HG02588 (cell line): ENCODE measurements at regions not wholly inside any gene's neighbourhood (a gene's known extent, or its start where the extent isn't known, plus 50 kb on each side); places are given as distances from the start of the nearest gene placed in this dataset.

Experiments used
- ATAC-seq: cut with Tn5 transposase; IDR thresholded peaks from one replicate; pipeline ENCODE4 v1.9.1; 2021; ENCODE audit warnings: mild to moderate bottlenecking, moderate library complexity; ENCODE audit not compliant: unreplicated experiment

DNA sequence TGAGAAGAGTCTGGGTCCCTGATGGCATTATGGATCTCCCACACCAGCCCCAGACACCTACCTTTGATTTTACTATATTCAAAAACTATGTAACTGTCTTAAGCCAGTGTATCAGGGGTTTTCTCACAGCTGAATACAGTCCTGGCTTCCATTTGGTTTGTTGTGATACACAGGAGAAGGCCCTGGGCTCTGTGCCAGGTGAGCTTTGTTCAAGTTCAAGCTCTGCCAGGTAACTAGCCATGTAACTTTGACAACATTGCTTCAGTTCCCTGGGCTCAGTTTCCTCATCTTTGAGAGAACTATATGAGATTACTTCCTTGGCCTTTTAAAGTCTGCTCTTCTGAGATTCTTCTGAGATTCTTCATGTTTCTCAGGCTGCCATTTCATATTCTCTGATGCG, 327.5 kb upstream of the TENM4 start:
- no peak for ATAC-seq

DNA sequence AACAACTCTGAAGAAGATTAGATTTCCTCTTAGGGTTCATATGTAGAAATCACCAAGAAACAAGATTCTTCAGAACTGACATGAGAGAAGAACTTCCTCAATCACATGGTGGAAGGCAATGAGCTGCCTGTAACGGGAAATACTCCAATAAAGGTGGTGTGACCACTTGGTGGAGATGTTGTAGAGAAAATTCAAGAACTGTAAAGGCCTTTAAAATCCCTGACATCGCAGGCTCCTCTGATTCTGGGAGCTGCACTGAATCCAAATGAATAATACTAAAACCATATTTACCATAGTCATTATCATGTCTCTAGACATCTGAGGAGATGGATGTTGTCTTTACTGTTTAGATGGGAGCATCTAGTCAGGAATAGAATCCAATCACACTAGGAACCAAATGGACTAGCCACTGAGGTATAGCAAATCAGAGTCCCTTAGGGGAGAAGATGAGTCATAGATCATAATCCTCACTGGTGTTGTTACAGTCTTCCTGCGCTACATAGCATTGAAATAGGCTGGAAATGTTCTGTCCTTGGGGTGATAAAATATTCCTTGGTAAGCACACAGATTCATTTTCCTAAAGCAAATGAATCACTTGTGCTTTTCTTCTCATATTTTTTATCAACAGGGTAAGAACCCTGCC, 321.6 kb upstream of the TENM4 start:
- ATAC-seq, result no peak

DNA sequence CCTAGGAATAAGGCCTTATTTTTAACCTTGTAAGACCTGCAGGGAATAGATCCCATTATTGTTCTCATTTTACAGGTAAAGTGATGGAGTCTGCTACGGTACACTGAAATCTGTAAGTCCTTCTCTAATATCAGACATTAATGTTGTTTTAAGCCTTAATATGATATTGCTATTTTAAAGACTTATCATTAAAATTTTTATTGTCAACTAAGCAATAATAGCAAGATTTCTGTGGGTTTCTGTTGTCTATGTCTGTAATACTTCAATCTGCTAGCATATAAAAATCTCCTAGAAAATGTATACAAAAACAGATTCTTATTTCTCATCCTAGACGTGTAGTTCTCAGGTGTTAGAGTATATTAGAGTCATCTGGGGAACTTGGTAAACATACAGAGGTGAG, 317.5 kb upstream of the TENM4 start:
- ATAC-seq, result no peak

DNA sequence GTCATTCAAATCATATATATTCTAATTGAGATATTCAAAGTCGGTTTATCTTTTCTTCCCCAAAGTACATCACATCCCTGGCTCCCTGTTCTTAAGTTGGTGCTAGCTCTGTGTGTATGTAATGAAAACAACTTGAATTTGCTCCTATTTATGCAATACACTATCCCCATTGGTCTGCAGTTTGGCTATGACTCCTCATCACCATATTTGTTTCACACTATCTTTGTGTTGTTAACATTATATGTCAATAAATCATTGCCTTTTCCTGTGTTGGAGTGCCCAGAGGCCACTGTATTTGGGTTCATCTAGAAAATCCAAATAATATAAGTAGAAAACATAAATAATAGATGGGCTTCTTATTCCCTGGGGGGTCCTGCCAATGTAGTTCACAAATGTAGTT, 306.6 kb upstream of the TENM4 start:
- ATAC-seq, result no peak

DNA sequence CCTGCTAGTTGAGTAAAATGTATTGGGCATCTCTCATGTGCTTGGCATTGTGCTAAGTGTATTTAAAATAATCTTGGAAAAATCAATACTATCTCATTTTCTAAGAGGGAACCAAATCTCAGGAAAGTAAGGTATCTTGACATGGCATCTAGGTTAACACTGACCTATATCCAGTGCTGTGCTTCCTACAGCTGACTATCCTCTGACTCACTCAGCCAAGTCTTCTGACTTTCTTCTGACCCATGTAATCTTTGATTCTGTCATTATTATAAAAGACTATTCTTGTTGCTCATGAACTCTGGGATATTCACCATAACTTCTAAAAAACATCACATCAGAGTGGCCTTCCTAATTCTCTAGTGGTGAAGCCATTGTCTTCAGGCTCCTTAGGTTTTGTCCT, 304.1 kb upstream of the TENM4 start:
- ATAC-seq, result no peak

DNA sequence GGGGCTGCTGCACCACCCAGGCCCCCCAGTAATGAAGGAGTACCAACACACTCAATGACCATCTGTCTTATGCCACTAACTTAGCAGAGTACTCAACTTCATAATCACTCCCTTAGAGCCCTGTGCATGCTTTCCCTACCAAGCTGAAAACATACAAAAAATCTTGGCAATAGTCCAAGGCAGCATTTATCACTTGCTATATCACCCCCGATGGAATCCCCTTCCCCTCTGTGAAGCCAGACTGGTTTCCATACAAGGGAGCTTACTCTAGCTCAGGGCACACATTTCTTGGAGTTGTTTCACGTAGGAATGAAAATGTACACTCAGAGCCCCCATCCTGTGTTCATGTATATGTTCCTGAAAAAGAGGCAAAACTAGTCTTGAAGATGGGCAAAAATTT, 301.3 kb upstream of the TENM4 start:
- no peak for ATAC-seq

DNA sequence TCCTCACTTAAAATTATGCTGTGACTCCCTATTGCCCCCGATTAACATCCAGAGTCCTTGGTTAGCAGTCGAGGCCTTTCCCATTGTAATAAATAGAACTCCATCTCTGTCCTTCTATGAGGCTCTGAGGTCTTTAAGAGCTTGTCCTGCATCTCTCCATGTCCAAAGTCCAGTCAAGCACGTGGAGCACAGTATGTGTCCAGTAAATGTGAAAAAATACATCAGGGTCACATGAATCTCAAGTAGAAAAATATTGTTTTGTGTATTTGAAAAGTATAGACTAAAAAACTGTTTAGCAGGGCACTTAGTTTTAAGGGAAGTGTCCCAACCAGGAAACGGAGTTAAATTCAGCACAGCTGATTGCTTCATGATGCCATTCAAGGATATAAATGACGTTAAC, 298.8 kb upstream of the TENM4 start:
- no peak for ATAC-seq

DNA sequence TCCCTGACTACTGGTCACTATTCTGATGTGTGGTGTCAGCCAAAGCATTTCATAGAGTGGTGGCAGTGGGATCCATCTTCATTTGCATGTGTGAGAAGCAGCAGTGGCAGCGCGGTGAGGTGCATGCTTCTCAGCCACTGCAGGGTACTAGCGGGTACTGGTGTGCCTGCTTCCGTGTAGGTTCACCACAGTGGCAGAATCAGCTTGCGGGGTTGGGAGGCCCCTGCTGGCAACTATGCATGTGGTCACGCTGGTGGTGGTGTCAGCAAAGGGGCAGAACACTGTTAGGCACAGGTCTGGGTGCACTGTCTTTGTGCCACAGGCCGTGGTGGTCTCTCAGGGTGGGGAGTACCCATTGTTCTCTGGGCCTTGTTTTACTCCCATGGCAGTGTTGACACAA, 286.4 kb upstream of the TENM4 start:
- no peak for ATAC-seq

DNA sequence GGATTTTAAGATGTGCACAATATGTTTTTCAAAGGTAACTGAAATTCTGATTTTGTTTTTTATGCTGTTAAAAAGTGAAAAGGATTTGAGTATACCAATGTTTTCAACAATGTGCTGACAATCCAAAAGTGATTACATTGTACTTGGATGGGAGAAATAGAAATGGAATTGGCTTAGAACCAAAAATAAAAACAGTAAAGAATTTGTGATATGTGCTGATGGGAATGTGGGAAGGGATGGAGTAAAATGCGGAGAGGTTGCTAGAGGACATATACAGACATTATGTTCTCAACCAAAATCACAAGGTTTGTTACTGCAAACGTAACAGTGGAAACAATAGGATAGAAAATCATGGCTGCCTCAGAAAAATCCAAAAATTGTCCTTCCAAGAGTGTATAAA, 279.3 kb upstream of the TENM4 start:
- no peak for ATAC-seq

DNA sequence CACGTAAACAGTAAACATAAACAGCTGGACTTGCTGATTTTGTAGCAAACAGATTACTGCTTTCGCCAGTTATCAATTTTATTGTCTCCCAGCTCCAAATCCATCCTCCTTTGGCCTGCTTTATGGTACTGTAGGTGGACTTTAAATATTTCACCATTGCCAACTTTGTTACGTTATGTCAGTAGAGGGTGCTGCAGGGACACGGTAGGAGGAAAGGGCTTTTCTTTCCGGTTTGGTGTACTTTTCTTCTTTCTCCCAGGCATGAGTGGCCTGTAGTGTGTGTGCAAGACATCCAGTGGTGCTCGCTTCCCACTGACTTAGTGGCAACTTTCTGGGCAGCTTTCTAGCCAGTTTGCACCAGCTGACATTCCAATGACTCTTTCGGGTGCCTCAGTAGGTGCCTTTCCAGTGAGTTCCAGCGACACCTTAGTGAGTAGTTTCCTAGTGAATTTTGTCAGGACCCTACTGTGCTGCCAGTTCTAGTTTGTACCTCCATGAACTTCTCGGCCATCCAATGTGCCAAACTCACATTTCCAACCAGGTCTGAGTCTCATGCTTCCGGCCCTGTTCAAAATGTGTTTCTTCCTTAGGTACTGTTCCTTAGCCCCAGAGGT, 267.6 kb upstream of the TENM4 start:
- ATAC-seq, result no peak

DNA sequence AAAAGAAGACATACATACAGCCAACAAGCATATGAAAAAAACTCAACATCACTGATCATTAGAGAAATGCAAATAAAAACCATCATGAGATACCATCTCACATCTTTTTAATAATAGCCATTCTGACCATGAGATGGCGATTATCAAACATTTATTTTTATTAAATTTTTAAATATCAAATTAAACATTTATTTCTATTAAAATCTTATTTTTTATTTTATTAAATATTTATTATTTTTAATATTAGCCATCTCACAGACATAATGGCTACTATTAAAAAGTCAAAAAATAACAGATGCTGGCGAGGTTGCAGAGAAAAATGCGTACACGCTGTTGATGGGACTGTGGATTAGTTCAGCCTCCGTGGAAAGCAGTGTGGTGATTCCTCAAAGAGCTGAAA, 264.8 kb upstream of the TENM4 start:
- no peak for ATAC-seq

DNA sequence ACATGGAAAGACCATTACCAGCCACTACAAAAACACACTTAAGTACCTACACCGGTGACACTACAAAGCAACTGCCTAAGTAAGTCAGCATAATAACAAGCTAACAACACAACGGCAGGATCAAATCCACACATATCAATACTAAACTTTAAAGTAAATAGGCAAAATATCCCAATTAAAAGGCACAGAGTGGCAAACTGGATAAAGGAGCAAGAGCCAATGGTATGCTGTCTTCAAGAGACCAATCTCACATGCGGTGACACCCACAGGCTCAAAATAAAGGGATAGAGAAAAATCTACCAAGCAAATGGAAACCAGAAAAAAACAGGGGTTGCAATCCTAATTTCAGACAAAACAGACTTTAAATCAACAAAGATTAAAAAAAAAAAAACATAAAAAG, 261.5 kb upstream of the TENM4 start:
- ATAC-seq, result no peak

DNA sequence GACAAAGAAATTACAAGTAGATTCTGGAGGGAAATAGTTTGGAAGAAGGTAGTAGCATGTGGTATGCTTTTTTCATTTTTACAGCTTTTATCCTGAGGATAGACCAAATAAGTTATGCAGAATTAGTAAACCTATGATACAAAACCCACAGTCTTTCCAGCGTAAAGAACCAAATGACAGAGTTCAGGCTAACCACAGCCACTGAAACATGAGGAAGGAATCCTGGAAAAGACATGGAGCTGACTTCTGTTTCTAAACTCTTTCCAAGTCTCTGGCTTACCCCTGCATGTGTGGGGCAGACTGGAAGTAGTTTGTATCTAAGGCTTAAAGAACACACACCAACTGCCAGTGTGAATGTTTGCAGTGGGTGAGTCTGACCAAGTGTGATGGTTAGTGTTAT, 258.4 kb upstream of the TENM4 start:
- no peak for ATAC-seq

DNA sequence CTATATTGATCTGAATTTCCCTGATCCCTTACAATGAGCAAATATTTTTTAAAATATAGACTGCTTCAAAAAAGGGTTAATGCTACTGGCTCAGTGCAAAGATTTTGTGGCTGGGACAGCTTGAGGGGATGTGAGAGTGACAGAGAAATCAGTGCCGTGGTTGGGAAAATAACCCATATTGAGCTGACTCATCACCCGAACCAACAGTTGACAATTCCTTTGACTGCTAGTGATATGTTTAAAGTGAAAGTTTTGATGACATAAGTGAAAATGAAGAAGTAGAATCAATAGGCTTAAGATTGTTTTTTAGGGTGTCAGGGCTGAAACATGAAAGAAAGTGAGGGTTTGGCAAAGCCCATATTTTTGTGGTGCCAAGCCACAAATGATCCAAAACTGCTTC, 257.1 kb upstream of the TENM4 start:
- ATAC-seq, result no peak

DNA sequence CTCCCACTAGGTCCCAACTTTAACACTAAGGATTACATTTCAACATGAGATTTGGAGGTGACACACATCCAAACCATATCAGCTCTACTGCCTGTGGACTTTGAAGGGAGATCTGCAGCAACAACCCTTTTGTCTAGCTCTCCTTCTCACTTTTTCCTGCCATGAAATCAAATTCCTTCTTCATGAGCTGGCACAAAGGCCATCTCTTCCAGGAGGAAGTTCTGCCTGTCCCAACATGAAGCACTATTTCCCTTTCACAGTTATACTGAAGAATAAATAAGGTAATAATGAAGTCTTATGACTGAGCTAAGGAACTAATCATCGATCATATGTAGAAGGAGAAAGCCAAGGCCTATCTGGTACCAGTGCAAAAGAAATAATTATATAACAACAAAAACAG, 253.5 kb upstream of the TENM4 start:
- no peak for ATAC-seq

DNA sequence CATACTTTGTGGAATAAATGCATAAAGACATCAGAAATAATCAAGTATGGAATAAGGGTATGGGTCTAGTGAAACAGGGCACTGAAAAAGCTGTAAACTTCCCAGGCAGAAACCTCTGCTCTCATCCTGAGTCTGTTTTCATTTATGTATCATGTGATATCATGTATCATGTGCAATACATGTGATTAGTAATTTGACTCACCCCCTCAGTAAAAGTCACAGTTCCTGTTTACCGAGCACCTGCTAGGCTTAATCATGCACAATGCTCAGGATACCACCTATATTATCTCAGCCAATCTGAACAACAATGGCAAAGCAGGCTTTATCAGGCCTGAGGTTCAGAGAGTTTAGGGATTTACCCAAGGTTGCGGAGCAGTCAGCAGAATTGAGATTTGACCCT, 250.6 kb upstream of the TENM4 start:
- ATAC-seq, result no peak

DNA sequence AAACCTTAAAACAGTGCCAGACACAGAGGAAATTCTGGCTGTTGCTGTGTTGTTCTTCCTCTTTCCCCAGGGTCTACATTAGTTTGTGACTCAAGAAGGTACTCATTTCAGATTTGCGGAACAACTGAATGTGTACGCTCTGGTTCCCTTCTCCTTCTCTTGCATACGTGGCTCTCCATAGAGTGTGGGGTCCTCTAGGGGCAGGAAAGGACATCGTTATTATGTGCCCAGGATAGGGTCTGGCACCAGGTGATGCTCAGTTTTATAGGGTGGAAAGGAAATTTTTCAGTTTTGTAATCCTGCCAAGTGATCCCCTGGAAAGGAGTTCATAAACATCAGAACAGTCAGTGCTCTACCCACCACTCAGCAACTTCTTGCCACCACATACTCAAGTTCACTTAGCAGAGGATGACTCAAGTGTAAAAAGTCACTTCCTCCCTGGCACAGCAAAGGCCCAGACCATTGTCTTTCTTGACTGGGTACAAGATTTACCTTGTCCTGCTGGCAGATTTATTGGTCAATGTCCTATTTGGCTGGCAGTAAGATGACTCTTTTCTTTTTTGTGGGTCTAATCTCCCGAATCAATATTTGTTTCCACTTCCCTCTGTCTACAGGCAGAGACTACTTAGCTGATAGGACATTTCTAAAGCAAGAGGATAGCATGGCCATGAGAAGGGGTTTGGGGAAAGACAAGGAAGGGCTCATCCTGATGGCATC, 246.0 kb upstream of the TENM4 start:
- ATAC-seq, result no peak

DNA sequence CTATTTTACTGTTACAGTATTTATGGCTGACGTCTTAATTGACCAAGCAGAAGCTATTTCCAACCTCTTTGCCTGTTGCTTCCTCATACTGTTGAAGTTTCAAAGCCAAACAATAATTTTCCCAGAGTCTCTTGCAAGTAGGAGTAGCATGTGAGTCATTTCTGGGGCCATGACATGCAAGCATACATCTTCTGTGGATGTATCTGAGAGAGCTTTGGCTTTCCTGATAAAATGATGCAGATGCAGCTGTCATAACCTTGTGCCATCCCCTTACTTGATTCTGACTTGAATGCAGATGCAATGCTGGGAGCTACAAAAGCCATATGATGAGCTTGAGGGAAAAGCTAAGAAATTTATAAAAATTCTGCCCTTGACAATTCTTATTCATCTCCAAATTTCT, 243.1 kb upstream of the TENM4 start:
- no peak for ATAC-seq

DNA sequence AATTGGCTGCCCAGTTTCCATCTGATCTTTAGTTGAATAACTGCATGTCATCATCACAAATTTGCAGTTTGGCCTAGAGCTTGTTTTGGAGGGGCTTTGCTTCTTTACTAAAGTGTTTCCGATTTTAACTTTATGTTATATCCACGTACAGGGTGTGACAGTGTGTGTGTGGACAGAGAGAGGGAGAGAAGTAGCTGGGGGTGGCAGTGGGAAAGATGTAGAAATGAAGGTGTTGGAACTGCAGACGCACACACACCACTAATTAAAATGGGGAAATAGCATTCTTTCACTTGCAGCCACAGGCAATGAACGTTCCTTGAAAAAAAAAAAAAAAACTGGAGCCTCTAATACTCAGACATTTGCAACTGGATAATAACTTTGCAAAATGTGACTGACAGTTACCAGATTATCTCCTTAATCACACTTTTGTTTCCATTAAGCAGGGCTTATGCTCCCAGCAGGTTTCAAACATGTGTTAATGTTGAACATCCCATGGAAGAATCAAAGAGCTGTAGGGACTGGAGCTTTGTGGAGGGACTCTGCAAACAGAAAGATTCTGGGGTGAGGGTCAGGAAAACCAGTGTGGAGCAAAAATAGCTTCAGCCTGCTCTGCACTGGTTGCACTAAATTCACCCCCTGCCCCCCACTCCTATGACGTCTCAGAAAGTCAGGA, 238.1 kb upstream of the TENM4 start:
- no peak for ATAC-seq

DNA sequence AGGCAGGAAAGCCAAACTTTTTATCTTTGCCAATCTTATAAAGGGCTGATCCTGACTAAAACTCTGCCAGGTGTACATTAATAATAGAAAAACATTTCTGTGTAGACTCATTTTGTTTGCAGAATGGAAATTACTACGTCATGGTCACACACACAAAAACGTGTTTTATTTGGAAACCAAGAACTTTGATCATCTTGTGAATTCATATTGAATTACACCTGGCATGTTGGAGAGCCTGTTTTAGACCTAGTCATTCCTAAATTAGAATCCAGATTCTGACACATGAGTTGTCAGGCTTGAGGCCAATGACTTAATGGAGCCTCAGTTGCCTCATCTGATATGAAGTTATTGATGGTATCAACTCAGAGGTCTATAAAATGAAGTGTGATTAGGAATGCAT, 235.6 kb upstream of the TENM4 start:
- no peak for ATAC-seq

DNA sequence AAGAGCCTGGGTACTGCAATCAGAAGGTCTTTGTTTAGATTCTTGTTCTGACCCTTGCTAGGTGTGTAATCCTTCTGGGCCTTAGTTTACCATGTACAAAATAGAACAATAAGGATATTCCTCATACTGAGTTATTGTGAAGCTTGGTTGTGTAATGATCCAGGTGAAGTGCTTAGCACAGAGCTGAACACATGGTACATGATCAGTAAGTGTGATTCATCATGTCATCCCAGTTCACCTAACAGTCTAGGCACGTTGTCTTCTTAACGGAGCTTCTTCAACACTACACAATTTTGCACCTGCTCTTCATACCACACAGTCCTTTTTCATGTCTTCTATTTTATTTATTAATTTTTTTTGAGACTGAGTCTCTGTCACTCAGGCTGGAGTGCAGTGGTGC, 234.3 kb upstream of the TENM4 start:
- ATAC-seq, result no peak

DNA sequence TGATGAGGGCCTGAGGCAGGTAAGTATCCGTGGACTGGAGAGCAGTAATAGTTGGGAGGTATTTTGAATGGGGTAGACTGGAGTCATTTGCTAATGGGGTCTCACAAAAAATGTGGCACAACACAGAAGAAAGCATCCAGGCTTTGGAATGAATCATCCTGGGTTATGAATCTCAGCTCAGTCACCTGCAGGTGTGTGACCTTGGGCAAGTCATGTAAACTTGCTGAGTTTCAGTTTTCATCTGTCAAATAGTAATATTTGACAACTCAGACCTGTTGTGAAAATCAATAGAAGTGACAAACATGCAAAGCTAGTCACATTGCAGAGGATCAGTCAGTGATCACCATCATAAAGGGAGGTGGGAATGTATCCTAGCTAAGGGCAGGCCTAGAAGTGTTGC, 232.0 kb upstream of the TENM4 start:
- no peak for ATAC-seq
